ENCODE measurements at regions not wholly inside any gene's neighbourhood (a gene's known extent, or its start where the extent isn't known, plus 50 kb on each side); places are given as distances from the start of the nearest gene placed in this dataset.
A peak's percentile ranks its signal among the peaks of the same experiment; 100 is the strongest.
"Not testable (repeated sequence)": the region's sequence is repeated elsewhere in the genome, so short reads cannot be mapped to it uniquely, and the experiment has no call there.

DNA sequence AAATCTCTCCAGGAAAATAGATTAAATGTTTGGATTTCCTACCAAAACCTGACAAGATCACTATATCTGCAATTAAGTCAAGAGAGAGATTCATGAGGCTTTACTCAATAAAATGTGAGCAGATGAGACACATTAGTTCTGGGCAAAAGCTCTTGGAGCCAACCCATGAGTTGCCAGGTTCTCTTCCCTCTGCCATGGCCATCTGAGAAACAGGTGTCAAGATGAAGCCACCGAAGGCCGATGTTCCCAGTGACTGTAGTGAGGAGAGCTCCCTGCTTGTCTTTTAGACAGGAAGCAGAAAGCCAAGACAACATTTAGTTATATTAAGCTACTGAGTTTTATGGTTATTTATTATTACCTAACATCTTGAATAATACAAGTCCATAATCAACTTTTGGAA lies 1068.7 kb downstream of the STPG2 start:
- H3K4me1 ChIP-seq (ENCODE audit: insufficient read depth, insufficient read length) = no peaks in the 10 kb centered on the region
- TF ChIP-seq ZNF274 (IDR thresholded peaks at IDR 0.05; ENCODE audit: low read depth, low read length) = no peak
- no peak for TF ChIP-seq YY1 (IDR thresholded peaks at IDR 0.05; ENCODE audit: insufficient read depth, insufficient read length)
- TF ChIP-seq SUZ12 (IDR thresholded peaks at IDR 0.05; ENCODE audit: extremely low read depth, insufficient read depth, insufficient read length) = no peak
- H3K36me3 ChIP-seq (ENCODE audit: insufficient read depth, insufficient read length, low read length) = no peaks in the 10 kb centered on the region
- no peaks in the 10 kb centered on the region for H3K27me3 ChIP-seq (ENCODE audit: insufficient read depth, insufficient read length)
- DNase-seq (ENCODE audit: low read depth, low spot score) = no peak
- H3K9me3 ChIP-seq (ENCODE audit: insufficient read depth, low read length) = no peaks in the 10 kb centered on the region
- H3K9ac ChIP-seq (ENCODE audit: insufficient read length, low read depth) = no peak overlapping the region
- no peak overlapping the region for H3K4me3 ChIP-seq (ENCODE audit: insufficient read length, low read depth)

DNA sequence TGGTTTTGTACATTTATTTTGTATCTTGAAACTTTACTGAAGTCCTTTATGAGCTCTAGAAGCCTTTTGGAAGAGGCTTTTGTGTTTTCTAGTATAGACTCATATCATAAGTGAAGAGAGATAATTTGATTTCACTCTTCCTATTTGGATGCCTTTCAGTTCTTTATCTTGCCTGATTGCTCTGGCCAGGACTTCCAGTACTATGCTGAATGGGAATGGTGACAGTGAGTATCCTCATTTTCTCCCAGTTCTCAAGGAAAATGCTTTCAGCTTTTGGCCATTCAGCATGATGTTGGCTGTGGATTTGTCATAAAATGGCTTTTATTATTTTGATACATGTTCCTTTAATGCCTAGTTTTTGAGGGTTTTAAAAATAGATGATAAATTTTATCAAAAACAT lies 1061.3 kb downstream of the STPG2 start:
- Histone ChIP-seq H3K9me3 (ENCODE audit: insufficient read depth, low read length) (no peaks in the 10 kb centered on the region), H3K27me3 (ENCODE audit: insufficient read depth, insufficient read length) (no peaks in the 10 kb centered on the region), H3K4me1 (ENCODE audit: insufficient read depth, insufficient read length) (no peaks in the 10 kb centered on the region), H3K36me3 (ENCODE audit: insufficient read depth, insufficient read length, low read length) (no peaks in the 10 kb centered on the region), H3K9ac (ENCODE audit: insufficient read length, low read depth) (no peak overlapping the region), H3K4me3 (ENCODE audit: insufficient read length, low read depth) (no peak overlapping the region)
- DNase-seq (ENCODE audit: low read depth, low spot score) = no peak
- TF ChIP-seq YY1 (IDR thresholded peaks at IDR 0.05; ENCODE audit: insufficient read depth, insufficient read length) (no peak), ZNF274 (IDR thresholded peaks at IDR 0.05; ENCODE audit: low read depth, low read length) (no peak), SUZ12 (IDR thresholded peaks at IDR 0.05; ENCODE audit: extremely low read depth, insufficient read depth, insufficient read length) (no peak)

GRCh38 chr4:97097036-97097435 lies 1046.2 kb downstream of the STPG2 start:
- H3K4me1 ChIP-seq (ENCODE audit: insufficient read depth, insufficient read length); H3K36me3 ChIP-seq (ENCODE audit: insufficient read depth, insufficient read length, low read length); H3K9me3 ChIP-seq (ENCODE audit: insufficient read depth, low read length); H3K9ac ChIP-seq (ENCODE audit: insufficient read length, low read depth); H3K4me3 ChIP-seq (ENCODE audit: insufficient read length, low read depth); H3K27me3 ChIP-seq (ENCODE audit: insufficient read depth, insufficient read length): not testable (repeated sequence)
- peak; percentile 48 for DNase-seq (ENCODE audit: low read depth, low spot score)

DNA sequence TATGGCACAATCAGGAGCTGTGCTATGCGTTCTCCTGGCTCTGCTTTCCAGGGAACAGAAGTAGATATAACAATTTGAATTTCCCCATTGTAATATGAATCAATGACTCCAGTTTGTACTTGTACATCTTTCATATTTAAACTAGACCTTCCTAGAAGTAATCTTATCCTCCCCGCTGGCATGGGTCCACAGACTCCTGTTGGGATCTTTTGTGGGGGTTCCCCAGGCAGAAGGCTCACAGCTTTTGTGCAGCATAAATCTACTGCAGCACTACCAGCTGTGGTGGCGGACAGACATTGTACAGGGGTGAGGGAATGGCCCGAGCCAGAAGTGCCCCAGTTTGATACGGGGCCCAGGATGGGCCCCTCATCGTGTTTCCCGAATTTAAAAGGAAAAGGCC lies 1042.1 kb downstream of the STPG2 start:
- not testable (repeated sequence) for H3K27me3 ChIP-seq (ENCODE audit: insufficient read depth, insufficient read length); DNase-seq (ENCODE audit: low read depth, low spot score); H3K9ac ChIP-seq (ENCODE audit: insufficient read length, low read depth)

DNA sequence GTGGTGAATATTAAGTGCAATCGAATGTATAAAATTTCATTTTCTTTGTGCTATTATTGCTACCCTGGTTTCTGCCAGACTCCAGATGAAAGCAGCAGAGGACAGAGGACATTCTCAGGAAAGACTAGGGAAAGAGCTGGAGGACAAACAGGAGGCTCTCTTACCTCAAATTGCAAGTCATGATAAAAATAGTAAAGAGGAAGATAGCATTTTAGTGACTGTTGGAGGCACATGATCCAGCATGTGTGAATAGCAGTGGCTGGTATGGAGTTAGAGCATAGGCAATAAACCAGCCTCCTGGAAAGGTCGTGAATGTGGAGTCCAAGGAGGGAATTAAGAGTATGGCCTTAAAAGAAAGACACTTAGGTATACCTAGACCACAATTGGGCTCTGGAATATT lies 1040.0 kb downstream of the STPG2 start:
- H3K9ac ChIP-seq (ENCODE audit: insufficient read length, low read depth) = no peak overlapping the region
- no peaks in the 10 kb centered on the region for H3K27me3 ChIP-seq (ENCODE audit: insufficient read depth, insufficient read length)
- DNase-seq (ENCODE audit: low read depth, low spot score) = no peak
- TF ChIP-seq SUZ12 (IDR thresholded peaks at IDR 0.05; ENCODE audit: extremely low read depth, insufficient read depth, insufficient read length) (no peak), ZNF274 (IDR thresholded peaks at IDR 0.05; ENCODE audit: low read depth, low read length) (no peak)
- no peak overlapping the region for H3K4me3 ChIP-seq (ENCODE audit: insufficient read length, low read depth)
- H3K9me3 ChIP-seq (ENCODE audit: insufficient read depth, low read length) = no peaks in the 10 kb centered on the region
- no peaks in the 10 kb centered on the region for H3K4me1 ChIP-seq (ENCODE audit: insufficient read depth, insufficient read length)
- H3K36me3 ChIP-seq (ENCODE audit: insufficient read depth, insufficient read length, low read length) = no peaks in the 10 kb centered on the region

More for the DNA sequence above, 1042.1 kb downstream of the STPG2 start:
- H3K4me1 ChIP-seq (ENCODE audit: insufficient read depth, insufficient read length); H3K36me3 ChIP-seq (ENCODE audit: insufficient read depth, insufficient read length, low read length); H3K4me3 ChIP-seq (ENCODE audit: insufficient read length, low read depth); H3K9me3 ChIP-seq (ENCODE audit: insufficient read depth, low read length): not testable (repeated sequence)

- Histone ChIP-seq H3K4me1 (ENCODE audit: insufficient read depth, insufficient read length) (no peaks in the 10 kb centered on the region), H3K4me3 (ENCODE audit: insufficient read length, low read depth) (no peak overlapping the region), H3K36me3 (ENCODE audit: insufficient read depth, insufficient read length, low read length) (no peaks in the 10 kb centered on the region), H3K9me3 (ENCODE audit: insufficient read depth, low read length) (no peaks in the 10 kb centered on the region), H3K27me3 (ENCODE audit: insufficient read depth, insufficient read length) (no peaks in the 10 kb centered on the region), H3K9ac (ENCODE audit: insufficient read length, low read depth) (no peak overlapping the region)
- no peak for DNase-seq (ENCODE audit: low read depth, low spot score)
- TF ChIP-seq YY1 (IDR thresholded peaks at IDR 0.05; ENCODE audit: insufficient read depth, insufficient read length) = no peak
- no peak for TF ChIP-seq SUZ12 (IDR thresholded peaks at IDR 0.05; ENCODE audit: extremely low read depth, insufficient read depth, insufficient read length)
- TF ChIP-seq ZNF274 (IDR thresholded peaks at IDR 0.05; ENCODE audit: low read depth, low read length) = no peak
Measured at GRCh38 chr4:97104006-97104405, 1039.3 kb downstream of the STPG2 start.

- TF ChIP-seq SUZ12 (IDR thresholded peaks at IDR 0.05; ENCODE audit: extremely low read depth, insufficient read depth, insufficient read length) (no peak), YY1 (IDR thresholded peaks at IDR 0.05; ENCODE audit: insufficient read depth, insufficient read length) (no peak), ZNF274 (IDR thresholded peaks at IDR 0.05; ENCODE audit: low read depth, low read length) (no peak)
- Histone ChIP-seq H3K4me1 (ENCODE audit: insufficient read depth, insufficient read length) (no peaks in the 10 kb centered on the region), H3K27me3 (ENCODE audit: insufficient read depth, insufficient read length) (no peaks in the 10 kb centered on the region), H3K36me3 (ENCODE audit: insufficient read depth, insufficient read length, low read length) (no peaks in the 10 kb centered on the region), H3K4me3 (ENCODE audit: insufficient read length, low read depth) (no peak overlapping the region), H3K9ac (ENCODE audit: insufficient read length, low read depth) (no peak overlapping the region), H3K9me3 (ENCODE audit: insufficient read depth, low read length) (no peaks in the 10 kb centered on the region)
- DNase-seq (ENCODE audit: low read depth, low spot score) = no peak
Measured at GRCh38 chr4:97104666-97105065, 1038.6 kb downstream of the STPG2 start.

GRCh38 chr4:97105347-97106099 lies 1037.8 kb downstream of the STPG2 start:
- TF ChIP-seq YY1 (IDR thresholded peaks at IDR 0.05; ENCODE audit: insufficient read depth, insufficient read length) = no peak
- Histone ChIP-seq H3K9ac (ENCODE audit: insufficient read length, low read depth) (no peak overlapping the region), H3K9me3 (ENCODE audit: insufficient read depth, low read length) (no peaks in the 10 kb centered on the region), H3K36me3 (ENCODE audit: insufficient read depth, insufficient read length, low read length) (no peaks in the 10 kb centered on the region), H3K4me3 (ENCODE audit: insufficient read length, low read depth) (no peak overlapping the region), H3K4me1 (ENCODE audit: insufficient read depth, insufficient read length) (no peaks in the 10 kb centered on the region), H3K27me3 (ENCODE audit: insufficient read depth, insufficient read length) (no peaks in the 10 kb centered on the region)
- no peak for DNase-seq (ENCODE audit: low read depth, low spot score)
